Activated CD4-positive, CD25-positive, alpha-beta regulatory T cell treated with anti-CD3 and anti-CD28 coated beads, Interleukin-2, amount 50 U/mL, for 72 hours (primary cell): ENCODE measurements at regions not wholly inside any gene's neighbourhood (a gene's known extent, or its start where the extent isn't known, plus 50 kb on each side); places are given as distances from the start of the nearest gene placed in this dataset.

ENCODE experiments used
- DNase-seq: peaks from one replicate; pipeline ENCODE4 v3.0.0; 2021

DNA sequence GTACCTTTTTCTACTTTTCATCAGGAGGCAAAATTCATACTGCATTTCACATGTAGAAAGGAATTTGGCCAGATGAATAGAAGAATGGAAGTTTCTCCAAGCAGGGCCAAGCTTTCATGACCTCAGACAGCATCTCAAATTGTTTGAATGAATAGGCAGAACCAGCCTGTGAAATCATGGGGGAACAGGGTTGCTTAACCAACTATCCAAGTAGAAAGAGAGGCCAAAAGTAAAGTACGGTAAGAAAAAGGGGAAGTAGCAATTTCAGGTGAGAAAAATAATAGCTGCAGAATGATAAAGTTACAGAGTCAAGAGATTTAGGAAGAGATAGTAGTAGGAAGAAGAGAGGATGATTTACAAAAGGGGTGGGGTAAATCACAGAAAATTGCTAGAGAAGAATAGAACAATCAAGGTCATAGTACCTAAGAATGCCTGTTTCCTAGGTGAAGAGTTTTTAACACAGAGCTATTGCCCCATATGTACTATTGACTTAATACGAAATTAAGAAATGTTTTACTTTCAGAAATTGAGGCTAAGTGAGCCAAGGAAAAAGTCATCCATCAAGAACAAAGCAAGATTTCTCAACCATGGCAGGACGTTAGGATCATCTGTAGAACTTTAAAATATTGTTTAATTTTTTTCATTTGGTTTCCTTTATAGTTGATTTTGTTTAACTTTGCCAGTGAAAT, 177.1 kb upstream of the TET2 start:
- no peak for DNase-seq

GRCh38 chr4:104971462-104971861, 175.2 kb upstream of the TET2 start:
- DNase-seq = no peak

GRCh38 chr4:104973708-104974107, 173.0 kb upstream of the TET2 start:
- no peak for DNase-seq

- no peak for DNase-seq
Measured at GRCh38 chr4:104975617-104976016, 171.1 kb upstream of the TET2 start.

DNA sequence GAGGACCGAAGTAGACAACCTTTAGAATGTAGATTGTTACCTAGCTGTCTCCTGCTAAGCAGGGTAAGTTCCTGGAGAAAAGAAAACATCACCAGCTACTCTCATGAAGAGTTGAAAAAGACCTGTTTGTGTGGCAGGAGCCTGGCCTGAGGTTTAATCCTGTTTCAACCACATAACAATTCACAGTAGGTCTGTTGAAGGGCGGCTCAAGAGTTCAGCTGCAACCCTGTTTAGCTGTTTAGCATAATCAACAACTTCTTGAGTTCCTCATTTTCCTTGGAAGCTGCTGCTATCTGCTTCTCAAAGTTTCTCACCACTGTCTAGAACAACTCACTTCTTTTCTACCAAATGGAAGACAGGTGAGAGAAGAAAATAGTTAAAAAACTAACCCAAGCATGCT, 170.4 kb upstream of the TET2 start:
- no peak for DNase-seq

- DNase-seq = no peak
Measured at GRCh38 chr4:104979083-104979760, 167.5 kb upstream of the TET2 start.

DNA sequence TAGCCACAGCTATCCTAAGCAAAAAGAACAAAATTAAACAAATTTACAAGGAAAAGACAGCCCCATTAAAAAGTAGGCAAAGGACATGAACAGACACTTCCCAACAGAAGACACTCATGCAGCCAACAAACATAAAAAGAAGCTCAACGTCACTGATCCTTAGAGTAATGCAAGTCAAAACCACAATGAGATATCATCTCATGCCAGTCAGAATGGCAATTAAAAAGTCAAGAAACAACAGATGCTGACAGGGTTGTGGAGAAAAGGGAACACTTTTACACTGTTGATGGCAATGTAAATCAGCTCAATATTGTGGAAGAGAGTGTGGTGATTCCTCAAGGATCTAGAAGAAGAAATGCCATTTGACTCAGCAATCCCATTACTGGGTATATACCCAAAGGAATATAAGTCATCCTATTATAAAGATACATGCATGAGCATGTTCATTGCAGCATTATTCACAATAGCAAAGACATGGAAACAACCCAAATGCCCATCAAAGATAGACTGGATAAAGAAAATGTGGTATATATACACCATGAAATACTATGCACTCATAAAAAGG, 163.0 kb upstream of the TET2 start:
- DNase-seq = no peak

DNA sequence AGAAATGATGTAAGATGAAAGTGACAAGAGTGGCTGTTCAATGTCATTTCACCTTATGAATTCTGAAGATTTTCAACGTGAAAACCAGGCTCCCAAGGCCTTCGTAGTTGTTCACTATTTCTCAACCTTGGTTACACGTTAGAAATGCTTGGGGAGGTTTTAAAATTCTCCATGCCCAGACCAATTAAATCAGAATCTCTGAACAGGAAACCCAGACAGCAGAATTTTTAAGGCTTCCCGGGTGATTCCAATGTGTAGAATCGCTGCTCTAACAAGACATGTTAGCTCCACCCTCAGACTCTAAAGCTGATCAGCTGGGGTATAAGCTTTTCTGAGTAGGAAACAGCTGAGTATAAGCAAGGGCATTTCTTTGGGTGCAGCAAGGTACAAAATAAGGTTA, 160.4 kb upstream of the TET2 start:
- no peak for DNase-seq

DNA sequence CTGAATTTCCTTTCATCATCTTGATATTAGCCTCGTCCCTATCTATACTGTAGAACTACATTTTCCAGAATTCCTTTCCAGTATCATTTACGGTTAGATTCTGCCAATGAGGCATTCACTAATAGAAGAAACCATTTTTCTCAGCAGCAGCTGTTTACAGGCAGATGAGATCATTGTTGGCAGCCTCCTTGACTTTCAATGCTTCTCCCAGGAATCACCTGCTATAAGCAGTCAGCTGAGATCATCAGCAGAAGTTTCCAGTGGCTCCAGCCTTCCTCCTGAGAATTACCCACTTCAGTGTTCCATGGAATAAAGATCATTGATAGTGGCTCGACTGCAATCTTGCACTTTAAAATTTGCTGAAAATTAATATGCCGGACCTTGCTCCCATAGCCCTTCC, 157.3 kb upstream of the TET2 start:
- DNase-seq = no peak

DNA sequence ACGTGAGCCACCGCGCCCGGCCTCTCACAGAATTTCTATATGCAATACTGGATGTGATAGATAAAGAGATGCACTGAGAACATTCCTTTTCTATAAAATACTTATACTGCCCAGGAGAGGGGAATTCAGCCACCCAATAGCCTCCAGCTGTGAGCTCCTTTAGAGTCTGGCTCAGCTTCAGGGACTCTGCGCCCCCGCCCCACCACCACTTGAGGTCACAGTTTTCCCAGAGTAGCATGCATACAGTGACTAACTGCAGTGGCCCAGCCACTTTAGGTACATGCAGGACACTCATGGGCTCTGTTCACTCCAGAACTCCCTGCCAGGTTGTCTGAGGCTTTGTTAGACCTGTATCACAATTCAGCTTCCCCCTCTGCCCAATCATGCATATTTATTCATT, 144.4 kb upstream of the TET2 start:
- no peak for DNase-seq

- no peak for DNase-seq
Measured at GRCh38 chr4:105014234-105014633, 132.4 kb upstream of the TET2 start.

- DNase-seq = no peak
Measured at GRCh38 chr4:105014635-105015034, 132.0 kb upstream of the TET2 start.

DNA sequence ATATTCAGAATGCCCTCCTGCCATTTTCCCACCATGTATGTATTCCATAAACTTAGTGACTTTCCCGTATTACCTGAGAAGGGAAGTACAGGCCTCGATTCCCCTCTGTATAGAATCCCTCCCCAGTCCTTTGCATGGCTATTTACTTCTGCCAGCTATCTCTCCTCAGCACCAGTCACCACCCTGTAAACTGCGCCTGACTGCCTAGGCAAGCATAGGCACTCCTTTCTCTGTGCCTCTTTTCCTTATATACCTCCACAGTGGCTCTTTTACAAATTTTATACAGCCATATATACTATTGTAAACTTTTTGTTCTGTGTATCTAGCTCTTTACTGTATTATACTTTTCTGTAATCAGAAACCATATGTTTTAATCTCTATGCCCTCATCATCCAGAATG, 130.9 kb upstream of the TET2 start:
- DNase-seq = no peak

- DNase-seq = no peak
Measured at GRCh38 chr4:105022811-105023667, 123.6 kb upstream of the TET2 start.

DNA sequence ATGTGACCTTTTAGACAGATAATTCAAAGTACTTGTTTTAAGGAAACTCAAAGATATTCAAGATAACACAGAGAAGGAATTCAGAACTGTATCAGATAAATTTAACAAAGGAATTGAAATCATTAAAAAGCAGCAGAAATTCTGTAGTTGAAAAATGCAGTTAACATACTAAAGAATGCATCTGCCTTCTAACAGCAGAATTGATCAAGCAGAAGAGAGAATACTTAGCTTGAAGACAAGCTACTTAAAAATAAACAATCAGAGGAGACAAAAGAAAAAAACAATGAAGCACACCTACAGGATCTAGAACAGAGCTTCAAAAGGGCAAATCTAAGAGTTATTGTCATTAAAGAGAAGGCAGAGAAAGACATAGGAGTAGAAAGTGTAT, 123.0 kb upstream of the TET2 start:
- no peak for DNase-seq

- no peak for DNase-seq
Measured at GRCh38 chr4:105025263-105026017, 121.2 kb upstream of the TET2 start.

GRCh38 chr4:105036991-105037390, 109.7 kb upstream of the TET2 start:
- DNase-seq = no peak

- no peak for DNase-seq
Measured at GRCh38 chr4:105042451-105042850, 104.2 kb upstream of the TET2 start.

GRCh38 chr4:105050896-105051295, 95.8 kb upstream of the TET2 start:
- DNase-seq = no peak

GRCh38 chr4:105057370-105058105, 89.1 kb upstream of the TET2 start:
- DNase-seq = no peak

GRCh38 chr4:105058177-105058812, 88.4 kb upstream of the TET2 start:
- DNase-seq = no peak

DNA sequence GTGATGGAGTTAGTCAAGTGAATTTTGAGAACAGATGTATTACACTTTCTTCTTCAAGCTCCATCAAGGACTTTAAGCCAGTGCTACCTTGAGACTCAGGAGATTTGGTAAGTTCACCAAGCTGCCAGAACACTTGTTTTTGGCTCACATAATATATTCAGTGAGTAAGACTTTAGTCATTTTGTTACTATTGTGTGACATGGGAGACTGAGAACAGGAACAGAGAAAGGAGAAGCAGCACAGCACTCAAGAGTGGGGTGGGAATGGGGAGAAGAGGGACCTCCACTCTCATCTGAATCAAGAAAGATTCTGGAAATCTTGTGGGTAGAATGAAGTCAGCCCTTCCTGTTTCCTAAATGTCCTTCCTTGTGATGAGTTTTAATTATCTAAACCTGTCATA, 87.3 kb upstream of the TET2 start:
- DNase-seq = no peak
